ENCODE measurements at regions not wholly inside any gene's neighbourhood (a gene's known extent, or its start where the extent isn't known, plus 50 kb on each side); places are given as distances from the start of the nearest gene placed in this dataset.

DNA sequence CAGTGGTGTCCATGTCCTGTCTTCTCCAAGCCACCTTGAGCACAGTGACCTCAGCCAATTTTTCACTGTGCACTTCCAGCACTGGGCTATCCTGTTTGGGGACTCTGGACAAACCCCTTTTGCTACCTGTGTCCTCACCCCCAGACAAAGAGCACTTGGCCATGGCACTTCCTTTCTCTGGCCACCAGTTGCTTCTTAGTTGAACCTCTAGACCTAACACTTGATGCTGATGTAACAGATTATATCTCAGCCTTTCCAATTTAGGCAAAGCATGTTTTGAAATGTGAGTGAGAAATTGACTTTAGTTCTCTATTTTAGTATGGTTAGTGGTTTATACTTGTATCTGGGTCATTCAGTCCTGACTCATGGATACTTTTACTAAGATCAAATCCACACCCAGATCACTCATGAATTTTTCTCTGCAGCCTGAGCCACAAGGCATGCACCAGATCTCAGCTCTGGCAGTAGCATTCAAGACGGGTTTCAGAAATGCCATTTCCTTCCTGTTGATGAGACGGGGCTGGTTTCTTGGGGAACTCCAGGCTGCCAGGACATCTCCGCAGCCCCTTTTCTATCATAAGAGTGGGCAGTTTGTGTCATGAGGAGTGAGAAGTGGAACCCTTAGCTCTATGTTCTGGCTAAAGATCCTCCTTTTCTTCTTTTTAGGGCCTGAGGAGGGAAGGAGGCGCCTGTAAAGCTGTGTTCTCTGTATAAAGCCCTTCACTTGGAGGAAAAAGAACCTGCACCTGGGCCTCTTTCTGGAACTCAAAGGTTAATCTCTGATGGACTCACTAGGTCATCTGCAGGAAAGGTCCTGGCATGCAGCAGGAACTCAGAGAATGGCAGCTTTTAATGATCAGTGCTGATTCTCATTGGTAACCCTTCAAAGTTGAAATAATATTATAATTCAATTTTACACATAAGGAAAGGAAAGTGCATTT lies 185.6 kb upstream of the TENM4 start:
- no peaks in the 10 kb centered on the region for H3K36me3 Mint-ChIP-seq (ENCODE audit: low read depth)
- no peaks in the 10 kb centered on the region for H3K4me1 Mint-ChIP-seq (ENCODE audit: low read depth)
- ChIA-PET POLR2A (no interaction called here), CTCF (no interaction called here)
- no peak for DNase-seq
- Histone ChIP-seq H3K27ac (ENCODE audit: low read depth in 1 of 2, low read length in 2 of 2) (no peak overlapping the region), H3K4me3 (ENCODE audit: low read length) (no peak overlapping the region), H3K36me3 (ENCODE audit: insufficient read depth, low read length) (no peaks in the 10 kb centered on the region), H3K27me3 (ENCODE audit: control insufficient read depth in 1 of 2, insufficient read depth in 2 of 2, low read length in 2 of 2) (no peaks in the 10 kb centered on the region), H3K4me1 (ENCODE audit: insufficient read depth, low read length) (no peaks in the 10 kb centered on the region), H3K9me3 (ENCODE audit: control insufficient read depth in 1 of 2, insufficient read depth in 1 of 2, low read length in 2 of 2) (peaks cover 0 to 4% of the 10 kb centered on the region in 2 experiments)
- ATAC-seq (ENCODE audit: poor library complexity), result no peak
- TF ChIP-seq, protein P1, sequence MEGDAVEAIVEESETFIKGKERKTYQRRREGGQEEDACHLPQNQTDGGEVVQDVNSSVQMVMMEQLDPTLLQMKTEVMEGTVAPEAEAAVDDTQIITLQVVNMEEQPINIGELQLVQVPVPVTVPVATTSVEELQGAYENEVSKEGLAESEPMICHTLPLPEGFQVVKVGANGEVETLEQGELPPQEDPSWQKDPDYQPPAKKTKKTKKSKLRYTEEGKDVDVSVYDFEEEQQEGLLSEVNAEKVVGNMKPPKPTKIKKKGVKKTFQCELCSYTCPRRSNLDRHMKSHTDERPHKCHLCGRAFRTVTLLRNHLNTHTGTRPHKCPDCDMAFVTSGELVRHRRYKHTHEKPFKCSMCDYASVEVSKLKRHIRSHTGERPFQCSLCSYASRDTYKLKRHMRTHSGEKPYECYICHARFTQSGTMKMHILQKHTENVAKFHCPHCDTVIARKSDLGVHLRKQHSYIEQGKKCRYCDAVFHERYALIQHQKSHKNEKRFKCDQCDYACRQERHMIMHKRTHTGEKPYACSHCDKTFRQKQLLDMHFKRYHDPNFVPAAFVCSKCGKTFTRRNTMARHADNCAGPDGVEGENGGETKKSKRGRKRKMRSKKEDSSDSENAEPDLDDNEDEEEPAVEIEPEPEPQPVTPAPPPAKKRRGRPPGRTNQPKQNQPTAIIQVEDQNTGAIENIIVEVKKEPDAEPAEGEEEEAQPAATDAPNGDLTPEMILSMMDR (IDR thresholded peaks at IDR 0.05), result no peak
- no peaks in the 10 kb centered on the region for H3K9me3 Mint-ChIP-seq
- H3K27ac Mint-ChIP-seq, result no peak overlapping the region
- no peak overlapping the region for H3K4me3 Mint-ChIP-seq
- no peaks in the 10 kb centered on the region for H3K27me3 Mint-ChIP-seq
- intact Hi-C loops (cut with DNase I, micrococcal nuclease), result no loop called here

DNA sequence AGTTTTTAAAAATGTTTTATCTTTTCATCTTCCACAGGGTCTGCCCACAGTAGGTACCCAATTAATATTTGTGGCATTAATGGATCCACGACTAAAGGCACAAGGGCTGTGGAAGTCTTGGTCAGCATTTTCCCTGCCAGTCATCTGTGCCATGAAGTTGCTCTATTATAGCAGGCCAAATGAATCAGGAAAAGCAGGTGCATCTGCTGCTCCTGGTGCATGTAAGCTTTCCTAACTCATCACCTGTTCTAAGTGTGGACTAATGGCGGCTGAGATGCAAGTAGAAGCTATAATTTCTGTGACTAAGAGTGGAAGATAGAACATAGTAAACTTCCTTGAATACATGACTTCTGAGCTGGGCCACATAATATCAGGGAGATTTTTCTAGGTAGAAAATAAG lies 182.5 kb upstream of the TENM4 start:
- Mint-ChIP-seq H3K27ac (no peak overlapping the region), H3K27me3 (no peaks in the 10 kb centered on the region), H3K4me3 (no peak overlapping the region), H3K9me3 (no peaks in the 10 kb centered on the region), H3K36me3 (ENCODE audit: low read depth) (no peaks in the 10 kb centered on the region), H3K4me1 (ENCODE audit: low read depth) (no peaks in the 10 kb centered on the region)
- CTCF ChIA-PET, result no interaction called here
- no peak overlapping the region for H3K27ac ChIP-seq (ENCODE audit: low read depth in 1 of 2, low read length in 2 of 2)
- ATAC-seq (ENCODE audit: poor library complexity), result no peak
- H3K36me3 ChIP-seq (ENCODE audit: insufficient read depth, low read length), result no peaks in the 10 kb centered on the region
- no peaks in the 10 kb centered on the region for H3K4me1 ChIP-seq (ENCODE audit: insufficient read depth, low read length)
- no peak overlapping the region for H3K4me3 ChIP-seq (ENCODE audit: low read length)
- POLR2A ChIA-PET, result no interaction called here
- H3K27me3 ChIP-seq (ENCODE audit: control insufficient read depth in 1 of 2, insufficient read depth in 2 of 2, low read length in 2 of 2), result no peaks in the 10 kb centered on the region
- no peak for DNase-seq
- H3K9me3 ChIP-seq (ENCODE audit: control insufficient read depth in 1 of 2, insufficient read depth in 1 of 2, low read length in 2 of 2), result peaks cover 0 to 4% of the 10 kb centered on the region in 2 experiments
- TF ChIP-seq, protein P1 (IDR thresholded peaks at IDR 0.05), result no peak
- intact Hi-C loops (cut with DNase I, micrococcal nuclease), result no loop called here

DNA sequence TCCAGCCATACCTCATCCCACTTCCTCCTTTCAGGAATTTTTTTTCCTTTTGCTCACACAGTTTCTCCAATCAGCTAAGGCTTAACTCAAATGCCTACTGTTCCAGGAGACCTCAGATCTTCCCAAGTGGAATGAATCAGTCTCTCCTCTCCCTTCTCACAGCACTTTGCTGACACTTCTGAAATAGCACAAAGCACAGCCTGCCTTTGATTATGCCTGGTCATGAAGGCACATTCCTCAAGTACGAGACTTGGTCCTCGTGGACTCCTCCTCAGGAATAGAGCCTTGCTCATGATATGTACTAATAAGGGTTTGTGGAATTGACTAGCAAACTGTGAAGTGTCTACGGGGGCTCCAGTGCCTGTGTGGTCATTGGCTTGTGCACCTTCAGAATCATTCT lies 176.7 kb upstream of the TENM4 start:
- Mint-ChIP-seq H3K4me1 (ENCODE audit: low read depth) (no peaks in the 10 kb centered on the region), H3K4me3 (no peak overlapping the region), H3K27ac (no peak overlapping the region), H3K27me3 (no peaks in the 10 kb centered on the region), H3K9me3 (no peaks in the 10 kb centered on the region), H3K36me3 (ENCODE audit: low read depth) (no peaks in the 10 kb centered on the region)
- ATAC-seq (ENCODE audit: poor library complexity) (no peak), DNase-seq (no peak)
- Histone ChIP-seq H3K4me1 (ENCODE audit: insufficient read depth, low read length) (no peaks in the 10 kb centered on the region), H3K9me3 (ENCODE audit: control insufficient read depth in 1 of 2, insufficient read depth in 1 of 2, low read length in 2 of 2) (peaks cover 0 to 4% of the 10 kb centered on the region in 2 experiments), H3K36me3 (ENCODE audit: insufficient read depth, low read length) (no peaks in the 10 kb centered on the region), H3K27ac (ENCODE audit: low read depth in 1 of 2, low read length in 2 of 2) (no peak overlapping the region), H3K4me3 (ENCODE audit: low read length) (no peak overlapping the region), H3K27me3 (ENCODE audit: control insufficient read depth in 1 of 2, insufficient read depth in 2 of 2, low read length in 2 of 2) (no peaks in the 10 kb centered on the region)
- POLR2A ChIA-PET, result no interaction called here
- CTCF ChIA-PET, result no interaction called here
- TF ChIP-seq, protein P1 (IDR thresholded peaks at IDR 0.05), result no peak
- intact Hi-C loops (cut with DNase I, micrococcal nuclease), result no loop called here

Measured in CD4-positive, alpha-beta T cell (primary cell).